ENCODE measurements at regions not wholly inside any gene's neighbourhood (a gene's known extent, or its start where the extent isn't known, plus 50 kb on each side); places are given as distances from the start of the nearest gene placed in this dataset.

DNA sequence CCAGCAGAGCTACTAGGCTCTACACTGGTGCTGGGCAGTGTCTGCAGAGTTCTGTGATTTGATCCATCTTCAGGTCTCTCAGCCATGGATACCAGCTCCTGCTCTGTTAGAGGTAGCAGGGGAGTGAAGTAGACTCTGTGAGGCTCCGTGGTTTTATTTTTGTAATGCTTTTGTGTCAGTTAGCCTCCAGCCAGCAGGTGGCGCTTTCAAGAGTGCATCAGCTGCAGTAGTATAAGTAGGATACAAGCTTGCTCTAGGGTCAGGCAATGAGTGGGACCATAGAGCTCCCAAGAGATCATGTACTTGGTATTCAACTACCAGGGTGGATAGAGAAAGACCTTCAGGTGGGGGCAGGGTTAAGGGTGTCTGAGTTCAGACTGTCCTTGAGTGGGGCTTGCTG is 362.5 kb upstream of the TRAM1L1 start:
- peak; percentile 52 for DNase-seq

DNA sequence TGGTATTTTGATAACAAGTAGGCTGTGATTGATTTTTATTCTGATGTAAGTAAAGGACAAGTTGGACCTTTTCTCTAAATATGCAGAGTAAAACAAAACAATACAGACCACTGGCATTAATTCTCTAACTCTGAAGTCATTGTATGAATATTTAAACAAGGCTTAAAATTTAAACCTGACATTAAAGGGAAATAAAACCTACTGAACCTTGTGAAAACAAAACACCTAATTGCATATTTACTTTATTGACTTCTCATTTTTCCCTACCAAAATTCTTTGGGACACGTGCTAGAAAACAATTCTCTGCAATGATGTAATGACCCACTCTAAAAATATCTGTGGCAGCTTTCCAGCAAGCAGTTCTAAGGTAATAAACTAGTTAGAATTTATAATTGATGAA is 369.7 kb upstream of the TRAM1L1 start:
- no peak for DNase-seq

DNA sequence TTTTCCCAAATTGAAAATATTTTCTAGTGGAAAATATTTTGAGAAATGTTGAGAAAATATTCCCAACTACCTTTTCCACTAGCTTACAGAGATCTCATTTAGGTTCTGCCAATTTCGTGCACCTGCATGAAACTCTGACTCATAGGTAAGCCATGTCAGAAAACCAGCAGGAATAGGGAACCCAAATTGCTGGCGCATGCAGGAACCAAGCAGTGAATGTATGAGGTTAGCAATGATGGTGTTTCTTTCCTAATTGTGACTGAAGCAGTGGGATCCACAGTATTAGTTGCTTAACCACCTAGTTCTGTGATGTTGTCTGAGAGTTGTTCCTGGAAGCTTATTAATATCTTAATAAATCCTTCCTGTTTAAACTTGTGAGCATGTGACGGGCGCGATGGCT is 381.0 kb upstream of the TRAM1L1 start:
- DNase-seq, result no peak

DNA sequence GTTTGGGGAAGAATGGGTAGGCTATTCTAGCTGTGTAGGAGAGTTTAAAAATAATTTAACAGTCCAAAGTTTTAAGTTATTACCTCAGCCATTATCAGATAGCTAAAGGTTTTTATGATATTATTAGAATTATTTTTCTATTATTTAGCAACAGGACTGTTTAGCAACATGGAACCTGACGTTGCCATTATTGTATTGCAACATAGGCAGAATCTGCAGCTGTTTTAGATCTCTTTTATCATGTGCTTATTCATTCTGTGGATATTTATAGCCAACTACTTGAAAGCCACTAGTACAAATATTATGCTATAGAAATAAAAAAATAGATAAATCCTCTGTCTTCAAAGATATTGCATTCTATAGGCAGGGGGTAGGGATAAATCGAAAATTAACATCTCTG is 382.0 kb upstream of the TRAM1L1 start:
- no peak for DNase-seq

DNA sequence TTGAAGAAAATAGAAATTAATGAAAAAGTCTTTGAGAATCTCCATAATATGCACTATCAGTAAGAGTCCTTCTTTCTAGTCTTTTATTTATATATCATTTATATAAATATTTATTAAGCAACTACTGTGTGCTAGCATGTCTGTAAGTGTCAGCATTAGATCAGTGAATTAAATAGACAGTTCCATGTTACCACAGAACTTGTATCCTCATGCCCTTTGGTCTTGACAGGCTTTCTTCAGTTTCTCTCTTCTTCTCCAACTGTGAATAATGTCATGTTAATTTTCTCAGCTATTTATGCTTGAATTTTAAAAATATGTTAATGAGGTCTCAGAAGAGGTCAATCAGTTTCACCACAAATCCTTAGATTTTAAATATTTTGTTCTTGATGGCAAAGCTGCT is 389.6 kb upstream of the TRAM1L1 start:
- no peak for DNase-seq

DNA sequence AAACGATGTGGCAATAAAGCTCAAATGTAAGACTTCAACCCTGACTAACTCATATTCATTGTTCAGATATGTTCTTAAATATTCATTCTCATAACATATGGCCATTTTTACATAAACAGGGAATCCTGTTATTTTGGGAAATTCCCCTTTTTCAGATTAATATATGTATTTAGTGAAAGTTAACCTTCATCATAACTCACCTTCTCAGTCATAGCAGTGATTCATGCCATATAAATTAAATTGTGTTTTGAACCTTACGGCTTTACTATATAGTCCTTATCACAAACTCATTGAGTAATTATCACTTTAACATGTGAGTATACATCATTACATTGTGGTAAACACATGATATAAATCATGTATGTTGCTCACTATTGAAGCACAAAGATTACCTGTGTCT is 392.5 kb upstream of the TRAM1L1 start:
- DNase-seq, result no peak

DNA sequence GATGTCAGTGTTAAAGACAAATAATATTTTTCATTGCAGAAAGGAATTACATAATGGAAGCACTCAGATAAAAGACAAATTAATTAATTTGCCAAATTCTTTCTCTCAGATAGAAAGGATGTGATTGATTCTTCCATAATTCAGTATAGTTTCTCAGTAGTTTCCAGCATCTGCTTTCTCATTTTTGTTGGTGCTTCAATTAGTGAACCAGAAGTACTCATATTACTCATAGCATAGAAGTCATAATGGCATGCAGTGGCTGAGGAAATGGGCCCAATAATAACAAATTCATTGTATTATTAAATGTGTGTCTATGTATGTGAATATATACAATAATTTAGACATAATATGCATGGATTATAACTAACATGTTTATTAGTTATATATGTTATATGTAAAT is 393.3 kb upstream of the TRAM1L1 start:
- no peak for DNase-seq

DNA sequence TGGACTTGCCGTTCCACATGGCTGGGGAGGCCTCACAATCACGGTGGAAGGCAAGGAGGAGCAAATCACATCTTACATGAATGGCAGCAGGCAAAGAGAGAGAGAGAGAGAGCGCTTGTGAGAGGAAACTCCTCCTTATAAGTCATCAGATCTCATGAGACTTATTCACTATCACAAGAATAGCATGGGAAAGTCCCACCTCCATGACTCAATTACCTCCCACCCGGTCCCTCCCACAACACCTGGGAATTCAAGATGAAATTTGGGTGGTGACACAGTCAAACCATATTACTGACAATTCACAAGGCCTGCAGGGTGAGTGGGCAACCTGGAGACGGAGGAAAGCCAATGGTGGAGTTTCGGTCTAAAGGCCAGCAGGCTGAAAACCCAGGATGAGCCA is 394.3 kb upstream of the TRAM1L1 start:
- DNase-seq, result no peak

DNA sequence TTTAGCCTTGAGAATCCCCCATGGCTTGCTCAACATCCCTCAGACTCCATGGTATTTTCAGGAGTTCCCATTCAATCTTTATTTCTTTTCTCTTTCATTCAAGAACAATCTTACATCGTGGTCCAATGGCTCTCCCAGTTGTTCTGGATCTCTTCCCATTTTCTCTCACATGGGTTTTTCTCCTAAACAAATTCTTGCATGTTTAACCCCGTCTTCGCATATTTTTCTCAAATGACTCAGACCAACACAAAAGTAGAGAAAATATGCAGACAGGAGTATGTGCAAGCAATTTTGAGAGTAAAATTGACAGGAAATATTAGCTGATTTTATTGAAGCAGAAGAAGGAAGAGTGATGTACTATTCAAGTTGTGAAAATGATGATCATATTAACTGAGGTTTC is 396.4 kb upstream of the TRAM1L1 start:
- no peak for DNase-seq

DNA sequence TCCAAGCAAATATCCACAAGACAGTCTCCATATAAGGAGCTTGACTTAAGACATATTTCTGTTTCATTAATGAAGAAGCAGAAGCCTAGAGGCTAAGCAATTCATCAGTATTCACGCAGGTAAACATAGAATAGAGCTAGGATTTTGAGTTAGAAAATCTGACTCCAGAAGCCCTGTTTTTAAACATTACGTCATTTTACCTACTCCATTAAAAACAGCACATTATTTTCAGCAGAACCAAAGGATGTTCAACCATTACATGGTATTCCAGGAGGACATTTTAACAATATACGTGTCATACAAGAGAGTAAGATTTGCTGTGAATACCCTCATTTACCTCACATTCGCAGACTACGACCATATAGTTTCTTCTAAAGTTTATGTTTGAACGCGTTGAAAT is 403.3 kb upstream of the TRAM1L1 start:
- DNase-seq, result no peak

DNA sequence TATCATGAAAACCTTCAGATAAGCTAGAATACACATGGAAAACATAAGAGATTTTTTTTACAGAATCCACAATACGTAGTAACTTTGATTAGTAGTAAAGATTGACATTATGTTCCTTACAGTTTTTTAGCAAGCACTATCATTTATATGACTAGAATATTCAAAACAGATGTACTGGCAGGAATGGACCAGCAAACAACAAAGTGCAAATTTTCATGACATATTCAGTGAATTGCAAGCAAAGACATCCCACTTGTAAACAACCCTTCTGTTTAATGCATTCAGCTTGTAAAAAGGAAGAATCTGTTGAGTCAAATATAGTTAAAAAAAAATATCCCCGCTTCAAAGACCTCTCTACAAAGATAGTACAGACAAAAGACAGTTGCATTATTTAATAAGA is 403.7 kb upstream of the TRAM1L1 start:
- DNase-seq, result no peak

DNA sequence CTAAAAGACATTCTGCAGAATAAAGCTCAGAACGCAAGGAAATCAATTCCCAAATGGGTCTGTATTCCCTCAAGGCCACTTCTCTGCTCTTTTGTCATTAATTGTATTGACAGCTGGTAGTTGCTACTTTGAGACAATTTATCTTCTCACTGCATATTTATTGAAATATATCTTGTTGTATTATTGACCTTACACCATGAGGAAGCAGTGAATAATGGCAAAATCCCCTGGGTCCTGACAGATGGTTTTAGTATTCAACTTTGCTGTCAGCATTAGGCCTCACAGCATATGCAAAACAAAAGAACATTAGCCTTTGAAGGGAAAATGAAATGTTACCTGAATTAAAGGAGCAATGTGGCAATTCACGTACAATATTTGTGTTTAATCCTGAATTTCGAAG is 406.1 kb upstream of the TRAM1L1 start:
- DNase-seq, result no peak

DNA sequence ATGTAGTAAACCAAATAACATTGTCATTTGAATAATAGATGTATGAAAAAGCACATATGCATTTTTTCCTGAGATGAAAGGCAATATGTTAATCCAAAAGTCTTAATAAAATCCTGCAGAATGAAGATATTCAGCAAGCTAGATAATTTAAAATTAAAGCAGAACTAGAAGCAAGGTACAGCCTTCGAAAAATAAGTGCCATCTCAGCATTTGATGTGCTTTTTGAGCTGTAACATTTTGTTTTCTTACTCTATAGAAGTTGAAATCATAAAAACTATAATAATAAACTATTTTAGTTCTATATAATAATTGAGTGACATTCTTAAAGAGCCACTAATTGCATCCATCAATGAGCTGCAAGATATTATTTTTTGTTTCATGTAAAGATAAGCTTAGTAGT is 410.4 kb upstream of the TRAM1L1 start:
- DNase-seq, result no peak

DNA sequence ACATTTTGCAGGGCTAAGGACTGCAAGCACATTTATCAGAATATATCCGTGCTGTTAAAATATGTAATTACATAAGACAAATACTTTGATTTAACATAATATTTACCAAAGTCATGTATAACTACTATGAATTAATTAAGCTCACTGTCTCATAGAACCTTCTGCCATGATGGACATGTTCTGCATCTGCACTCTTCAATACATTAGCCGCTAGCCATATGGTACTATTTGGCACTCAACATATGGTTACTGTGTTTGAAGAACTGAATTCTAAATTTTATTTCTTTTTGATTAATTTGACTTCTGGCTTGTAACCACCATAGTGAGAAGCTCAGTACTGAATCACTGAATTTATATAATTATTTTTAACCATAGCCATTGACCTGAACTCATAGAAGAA is 427.0 kb upstream of the TRAM1L1 start:
- no peak for DNase-seq

DNA sequence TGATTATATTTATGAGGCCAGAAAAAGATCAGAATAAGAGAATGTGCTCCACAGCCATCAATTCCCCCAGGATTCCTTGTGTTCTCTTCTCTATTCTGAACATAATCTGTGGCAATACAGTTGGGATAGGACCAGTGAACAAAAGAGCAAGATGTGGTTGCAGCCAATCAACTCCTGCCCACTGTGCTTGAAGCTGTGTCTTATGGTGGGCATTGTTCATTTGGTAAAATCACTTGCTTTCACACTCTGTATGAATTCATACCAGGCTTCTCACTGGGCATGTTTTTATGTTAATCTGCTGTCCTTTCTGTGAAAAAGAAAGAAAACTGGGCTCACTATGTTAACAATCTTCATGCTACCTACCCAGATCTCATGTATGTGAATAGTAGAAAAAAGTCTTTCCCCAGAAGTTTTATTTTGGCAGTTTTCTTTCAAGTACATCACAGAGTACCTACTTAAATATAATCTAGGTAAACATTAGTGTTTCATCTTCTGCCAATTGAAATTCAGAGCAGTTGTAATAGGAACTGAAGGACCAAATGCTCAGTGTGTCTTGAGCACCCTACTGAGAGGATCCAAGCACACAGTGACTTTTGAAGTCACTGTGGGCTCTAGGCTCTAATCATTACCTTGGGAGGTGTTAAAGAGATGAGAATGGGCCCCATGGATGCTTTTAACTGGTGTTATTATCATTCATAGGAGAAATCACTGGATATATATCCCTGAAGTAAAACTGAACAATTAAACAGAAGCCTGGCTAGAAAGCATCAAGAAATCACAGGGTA is 429.2 kb upstream of the TRAM1L1 start:
- no peak for DNase-seq

DNA sequence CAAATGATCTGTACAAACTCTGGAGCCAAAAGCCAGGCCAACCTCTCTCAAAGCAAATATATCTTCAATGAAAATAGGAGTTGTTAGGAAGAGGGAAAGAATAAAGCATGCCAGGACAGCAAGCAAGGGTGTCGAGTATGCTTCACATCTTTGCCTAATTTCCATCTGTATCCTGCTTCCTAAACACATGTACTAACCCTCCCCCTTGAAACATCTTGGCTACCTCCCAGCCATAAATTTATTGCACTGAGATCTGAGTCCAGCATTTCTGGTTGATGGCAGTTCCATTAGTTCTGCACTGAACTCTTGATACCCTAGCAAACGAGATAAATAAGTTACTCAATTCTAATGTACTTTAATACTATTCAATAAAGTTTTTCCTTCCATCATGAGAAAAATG is 430.5 kb upstream of the TRAM1L1 start:
- no peak for DNase-seq

DNA sequence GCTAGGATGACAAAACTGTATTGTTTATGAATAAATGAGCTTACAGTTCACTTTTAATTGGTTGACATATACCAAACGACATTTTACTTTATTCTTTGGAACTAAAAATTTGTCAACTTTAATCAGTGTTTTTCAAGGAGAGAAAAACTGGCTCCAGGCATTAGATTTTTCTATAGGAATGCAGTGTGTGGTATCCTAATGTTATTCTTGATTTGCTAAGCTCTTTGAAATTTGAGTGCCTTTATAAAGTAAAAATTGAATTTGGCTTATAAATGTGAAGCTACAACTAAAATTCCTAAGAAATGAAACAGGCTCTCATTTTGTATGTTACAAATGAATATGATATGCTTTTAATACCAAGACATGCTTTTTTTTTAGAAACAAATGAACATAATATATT is 442.2 kb upstream of the TRAM1L1 start:
- no peak for DNase-seq

DNA sequence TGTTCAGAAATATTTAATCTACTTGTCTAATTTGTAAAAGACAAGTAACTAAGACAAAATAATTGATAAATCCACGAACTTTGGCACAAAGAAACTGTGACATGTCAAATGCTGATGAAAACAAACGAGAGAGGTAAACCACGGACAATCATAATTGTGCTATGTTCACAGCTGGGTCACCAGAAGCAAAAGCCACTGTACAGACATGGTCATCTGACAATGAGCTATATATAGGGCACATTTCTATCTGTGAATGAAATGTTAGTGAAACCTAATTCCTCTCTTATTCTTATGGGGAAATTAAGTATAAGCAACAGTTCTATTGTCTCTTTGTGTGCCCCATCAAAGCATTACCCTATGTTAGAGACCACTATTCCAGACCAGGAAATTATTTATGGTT is 444.0 kb upstream of the TRAM1L1 start:
- DNase-seq, result no peak

DNA sequence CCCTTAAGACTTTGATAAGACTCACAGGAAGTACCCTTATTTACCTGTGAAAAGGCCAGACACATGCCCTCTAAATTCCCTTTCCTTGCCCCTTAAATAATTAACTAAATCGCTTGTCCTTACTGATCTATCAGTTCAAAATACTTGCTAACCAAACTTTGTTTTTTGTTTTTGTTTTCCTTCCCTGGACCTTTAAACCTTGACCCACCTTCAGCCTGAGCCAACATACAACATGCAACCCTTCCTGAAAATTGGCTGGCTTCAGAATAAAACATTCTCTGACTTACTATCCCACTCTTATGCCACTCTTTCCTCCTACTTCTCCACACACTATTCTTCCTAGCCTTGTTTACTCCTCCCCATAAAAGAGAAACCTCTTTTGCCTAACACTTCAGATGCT is 448.1 kb upstream of the TRAM1L1 start:
- no peak for DNase-seq

DNA sequence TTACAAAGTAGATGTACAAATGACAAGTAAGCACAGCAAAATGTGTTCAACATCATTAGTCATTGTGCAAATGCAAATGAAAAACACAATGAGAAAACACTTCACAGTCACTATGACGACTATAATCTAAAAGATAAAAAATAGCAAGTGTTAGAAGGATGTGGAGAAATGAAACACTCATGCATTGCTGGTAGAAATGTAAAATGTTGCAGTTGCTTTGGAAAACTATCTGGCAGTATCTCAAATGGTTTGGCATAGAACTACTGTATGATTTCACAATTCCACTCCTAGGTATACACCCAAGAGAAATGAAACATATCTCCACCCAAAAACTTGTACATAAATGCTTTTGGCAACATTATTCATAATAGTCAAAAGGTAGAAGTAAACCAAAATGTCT is 459.7 kb upstream of the TRAM1L1 start:
- no peak for DNase-seq

DNA sequence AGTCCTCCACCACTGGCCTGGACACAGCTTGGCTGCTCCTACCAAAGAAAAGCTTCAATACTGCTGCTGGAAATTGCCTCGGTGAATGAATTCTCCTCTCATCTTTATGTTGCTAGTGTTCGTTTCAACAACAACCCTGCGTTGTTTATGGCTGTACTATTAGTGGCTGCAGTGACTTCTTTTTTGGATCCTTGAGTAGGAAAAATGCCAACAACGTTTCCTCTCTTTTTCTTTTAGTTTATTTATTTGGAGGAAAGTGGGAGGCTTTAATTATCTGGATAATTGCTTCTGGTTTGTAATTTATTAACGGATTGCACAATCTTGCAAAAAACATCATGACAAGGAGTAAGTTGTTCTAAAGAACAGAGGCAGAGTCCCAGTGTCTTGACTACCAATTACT is 464.1 kb upstream of the TRAM1L1 start:
- no peak for DNase-seq

DNA sequence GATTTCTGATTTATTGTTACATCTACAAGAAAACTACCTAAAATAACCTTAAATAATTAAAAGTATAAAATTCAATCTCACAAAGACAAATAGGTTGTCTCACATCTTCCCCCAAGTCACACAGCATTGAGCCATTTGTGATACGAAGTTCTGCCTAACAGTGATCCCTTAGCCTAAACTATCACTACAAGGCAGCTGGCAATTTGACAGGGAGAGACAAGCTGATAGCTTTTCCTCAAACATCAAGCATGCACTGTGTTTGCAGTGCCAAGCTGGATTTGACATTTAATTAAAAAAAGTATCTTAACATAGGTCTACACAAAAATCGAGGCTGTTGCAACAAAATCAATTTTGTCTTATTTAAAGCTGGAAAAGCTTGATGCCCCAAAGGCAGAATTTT is 464.7 kb upstream of the TRAM1L1 start:
- no peak for DNase-seq

DNA sequence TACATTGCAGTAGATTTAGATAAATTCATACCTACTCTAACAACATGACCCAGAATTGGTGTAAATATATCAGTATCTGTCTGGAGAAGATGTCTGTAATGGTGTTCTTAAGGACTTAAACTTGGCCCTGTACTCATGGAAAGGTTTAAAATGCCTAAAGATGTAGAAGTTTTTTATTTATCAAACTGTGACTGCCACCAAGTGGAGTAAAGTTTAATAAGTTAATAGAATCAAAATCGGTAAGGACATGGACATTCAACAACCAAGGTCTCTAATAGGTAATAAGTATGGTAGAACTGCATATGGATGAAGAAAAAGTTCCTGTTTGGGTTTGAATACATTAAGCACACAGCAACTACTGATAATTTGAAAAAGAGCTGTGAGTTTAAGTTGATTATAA is 474.0 kb upstream of the NDST3 start:
- DNase-seq, result no peak

DNA sequence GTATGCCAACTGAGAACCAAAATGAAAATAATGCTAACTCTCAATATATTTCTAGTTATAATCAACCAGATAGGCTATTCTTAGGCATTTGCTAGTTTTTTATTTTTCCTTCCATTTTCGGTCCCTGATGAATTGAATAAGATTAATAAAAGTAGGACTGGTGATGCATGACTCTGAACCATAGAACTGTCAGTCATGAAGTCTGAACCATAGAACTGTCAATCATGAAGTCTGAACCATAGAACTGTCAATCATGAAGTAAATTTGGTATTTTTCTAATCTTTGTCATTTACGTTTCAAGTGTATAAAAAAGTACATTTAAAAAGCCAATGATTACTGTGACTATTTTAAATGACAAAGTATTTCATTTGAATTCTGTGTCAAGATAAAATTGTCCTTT is 460.2 kb upstream of the NDST3 start:
- DNase-seq, result no peak

DNA sequence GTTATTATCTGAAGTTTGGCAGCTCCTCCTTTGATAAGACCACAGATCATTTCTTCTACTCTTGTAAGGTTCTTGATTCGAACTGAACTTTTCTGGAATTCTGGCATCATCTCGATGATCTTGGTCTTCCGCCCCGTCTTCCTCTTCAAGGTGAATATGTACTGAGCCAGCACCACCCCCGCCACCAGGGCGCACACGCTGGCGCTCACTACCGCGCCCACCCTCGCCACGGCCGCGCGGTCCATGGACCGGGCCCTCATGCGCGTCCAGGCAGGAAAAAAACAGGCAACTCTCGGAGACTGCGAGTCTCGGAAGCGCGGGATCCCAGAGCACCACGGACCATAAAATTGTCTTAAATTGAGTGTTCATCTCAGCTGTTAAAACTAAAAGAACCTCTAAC is 458.4 kb upstream of the NDST3 start:
- DNase-seq, result no peak
